Panc1 (cell line): ENCODE measurements at regions not wholly inside any gene's neighbourhood (a gene's known extent, or its start where the extent isn't known, plus 50 kb on each side); places are given as distances from the start of the nearest gene placed in this dataset.

Source experiments
- ATAC-seq: fragments of 200-7000 bp; cut with Tn5 transposase; 2 replicates; pipeline ENCODE4 v1.9.1; 2020; ENCODE audit warnings: mild to moderate bottlenecking, moderate library complexity
- BruUV-seq: library from RNA; stranded (reverse); fragments of 400-500 nt; replicated peaks from 2 replicates; lab custom pipeline; 2021; lab: Mats Ljungman, UMichigan
- CTCF ChIA-PET: fragments of 300-600 bp; sonication (Branson Sonifier 250); formaldehyde crosslinking; loops from one replicate; lab custom pipeline; 2022; ENCODE audit warnings: antibody characterized with exemption; lab: Charles Lee
- POLR2A ChIA-PET: fragments of 300-600 bp; sonication (Branson Sonifier 250); formaldehyde crosslinking; loops from one replicate; lab custom pipeline; 2022; ENCODE audit warnings: antibody characterized with exemption; lab: Charles Lee
- DNase-seq: peaks from one replicate; pipeline ENCODE4 v3.0.0-alpha.2; 2010; ENCODE audit warnings: low read depth, low spot score
- H3K27ac ChIP-seq: 2 replicates; pipeline ENCODE4 v1.5.1; 2011; ENCODE audit warnings: mild to moderate bottlenecking, low read length, inconsistent platforms
- H3K27me3 ChIP-seq: fragments of 200-500 bp; sonication (Bioruptor generic); 2 replicates; pipeline ENCODE4 v1.6.0; 2014; ENCODE audit warnings: low read length, inconsistent platforms; ENCODE audit not compliant: control insufficient read depth, insufficient read depth
- H3K36me3 ChIP-seq: fragments of 200-500 bp; sonication (Bioruptor generic); 2 replicates; pipeline ENCODE4 v1.5.1; 2014; ENCODE audit warnings: inconsistent platforms, mild to moderate bottlenecking, low read length, moderate library complexity; ENCODE audit not compliant: control insufficient read depth, insufficient read depth
- H3K4me1 ChIP-seq: 2 replicates; pipeline ENCODE4 v1.5.1; 2011; ENCODE audit warnings: inconsistent platforms, mild to moderate bottlenecking, low read length, moderate library complexity; ENCODE audit not compliant: control insufficient read depth, insufficient read depth
- H3K4me3 ChIP-seq, 2 experiments: 2 replicates each; pipeline ENCODE4 v1.5.1; 2011 to 2012; ENCODE audit warnings: low read depth in 2 of 2, low read length in 2 of 2, mild to moderate bottlenecking in 2 of 2, inconsistent platforms in 1 of 2, moderate library complexity in 1 of 2
- H3K9me3 ChIP-seq: fragments of 200-500 bp; sonication (Bioruptor generic); 2 replicates; pipeline ENCODE4 v1.5.1; 2014; ENCODE audit warnings: low read depth, mild to moderate bottlenecking, inconsistent platforms, low read length, moderate library complexity; ENCODE audit not compliant: control insufficient read depth, insufficient read depth
- POLR2AphosphoS5 ChIP-seq: IDR thresholded peaks from 2 replicates; pipeline ENCODE4 v1.6.1; 2012; ENCODE audit warnings: mild to moderate bottlenecking, low read depth, low read length, moderate library complexity
- SIN3A ChIP-seq: IDR thresholded peaks from 2 replicates; pipeline ENCODE4 v1.6.1; 2012; ENCODE audit warnings: low read depth, mild to moderate bottlenecking, low read length, moderate library complexity, borderline replicate concordance; ENCODE audit not compliant: insufficient read depth
- TCF7L2 ChIP-seq: IDR thresholded peaks from 2 replicates; pipeline ENCODE4 v1.6.1; 2011; ENCODE audit warnings: mild to moderate bottlenecking, low read depth, low read length, inconsistent platforms
- in situ Hi-C: cut with HindIII; loops from 2 replicates; pipeline ENCODE4 v1.10.0; 2016; ENCODE audit warnings: low sequenced_read_pairs, low pct_unique_long_range_greater_than_20kb
- intact Hi-C: fragments of 100-400 bp; cut with micrococcal nuclease; formaldehyde crosslinking; loops from one replicate; pipeline ENCODE4 v1.10.0; 2022; ENCODE audit not compliant: unreplicated experiment
- TF ChIP-seq, protein P1 (sequence below), 2 experiments: IDR thresholded peaks; 2 replicates each; pipeline ENCODE4 v1.6.1; 2011 to 2012; ENCODE audit warnings: low read depth in 2 of 2, control low read depth in 1 of 2, low read length in 1 of 2, mild to moderate bottlenecking in 1 of 2, moderate library complexity in 1 of 2; ENCODE audit not compliant: insufficient read depth in 1 of 2
- TF ChIP-seq, protein P2 (sequence below): fragments of 450-650 bp; IDR thresholded peaks from 2 replicates; pipeline ENCODE4 v1.5.1; 2017; ENCODE audit warnings: mild to moderate bottlenecking

DNA sequence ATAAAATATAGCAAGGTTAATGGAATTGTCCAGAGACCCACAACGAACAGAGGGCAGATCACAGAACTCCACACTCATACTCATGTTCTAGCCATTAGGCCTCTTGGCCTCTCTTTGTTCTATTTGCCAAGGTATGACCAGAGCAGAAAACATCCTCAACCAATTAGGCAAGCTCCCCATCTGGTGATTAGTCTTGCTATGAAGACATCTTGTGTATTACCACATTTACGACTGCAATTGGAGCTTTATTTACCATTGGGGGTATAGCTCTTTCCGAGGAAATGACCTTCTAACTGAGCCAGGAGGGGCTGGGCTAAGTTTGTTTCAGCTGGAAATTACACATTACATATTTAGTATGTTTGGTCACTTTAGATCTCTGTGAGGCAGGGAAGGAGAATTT, 593.9 kb downstream of the CD109 start:
- POLR2A ChIA-PET, result no interaction called here

DNA sequence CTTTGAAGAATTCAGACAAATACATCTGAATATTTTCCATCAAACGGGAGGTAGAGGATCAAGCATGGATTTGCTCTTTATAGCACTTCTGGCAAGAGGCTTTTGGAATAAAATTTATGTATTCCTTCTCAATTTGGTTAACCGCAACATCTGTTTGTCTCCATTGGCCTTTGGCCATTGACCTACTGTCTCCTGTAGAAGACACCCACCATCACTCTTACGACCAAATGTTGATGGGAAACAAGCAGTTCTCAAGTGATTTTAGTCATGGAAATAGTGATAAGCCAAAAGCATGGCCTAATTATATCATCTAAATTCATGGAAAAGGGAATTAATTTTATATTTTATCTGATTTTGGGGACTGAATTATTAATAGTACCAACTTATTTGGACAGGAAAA, 591.9 kb downstream of the CD109 start:
- H3K4me3 ChIP-seq, result no peak overlapping the region
- no peak overlapping the region for H3K27ac ChIP-seq
- H3K36me3 ChIP-seq, result no peaks in the 10 kb centered on the region
- ChIA-PET POLR2A (no interaction called here), CTCF (no interaction called here)
- no peaks in the 10 kb centered on the region for H3K27me3 ChIP-seq
- DNase-seq, result no peak
- no peak for ATAC-seq
- H3K4me1 ChIP-seq, result no peaks in the 10 kb centered on the region
- BruUV-seq, result no TSS peak
- no peaks in the 10 kb centered on the region for H3K9me3 ChIP-seq
- intact Hi-C loops (no loop called here), in situ Hi-C loops (no loop called here)
- TF ChIP-seq, protein P1, sequence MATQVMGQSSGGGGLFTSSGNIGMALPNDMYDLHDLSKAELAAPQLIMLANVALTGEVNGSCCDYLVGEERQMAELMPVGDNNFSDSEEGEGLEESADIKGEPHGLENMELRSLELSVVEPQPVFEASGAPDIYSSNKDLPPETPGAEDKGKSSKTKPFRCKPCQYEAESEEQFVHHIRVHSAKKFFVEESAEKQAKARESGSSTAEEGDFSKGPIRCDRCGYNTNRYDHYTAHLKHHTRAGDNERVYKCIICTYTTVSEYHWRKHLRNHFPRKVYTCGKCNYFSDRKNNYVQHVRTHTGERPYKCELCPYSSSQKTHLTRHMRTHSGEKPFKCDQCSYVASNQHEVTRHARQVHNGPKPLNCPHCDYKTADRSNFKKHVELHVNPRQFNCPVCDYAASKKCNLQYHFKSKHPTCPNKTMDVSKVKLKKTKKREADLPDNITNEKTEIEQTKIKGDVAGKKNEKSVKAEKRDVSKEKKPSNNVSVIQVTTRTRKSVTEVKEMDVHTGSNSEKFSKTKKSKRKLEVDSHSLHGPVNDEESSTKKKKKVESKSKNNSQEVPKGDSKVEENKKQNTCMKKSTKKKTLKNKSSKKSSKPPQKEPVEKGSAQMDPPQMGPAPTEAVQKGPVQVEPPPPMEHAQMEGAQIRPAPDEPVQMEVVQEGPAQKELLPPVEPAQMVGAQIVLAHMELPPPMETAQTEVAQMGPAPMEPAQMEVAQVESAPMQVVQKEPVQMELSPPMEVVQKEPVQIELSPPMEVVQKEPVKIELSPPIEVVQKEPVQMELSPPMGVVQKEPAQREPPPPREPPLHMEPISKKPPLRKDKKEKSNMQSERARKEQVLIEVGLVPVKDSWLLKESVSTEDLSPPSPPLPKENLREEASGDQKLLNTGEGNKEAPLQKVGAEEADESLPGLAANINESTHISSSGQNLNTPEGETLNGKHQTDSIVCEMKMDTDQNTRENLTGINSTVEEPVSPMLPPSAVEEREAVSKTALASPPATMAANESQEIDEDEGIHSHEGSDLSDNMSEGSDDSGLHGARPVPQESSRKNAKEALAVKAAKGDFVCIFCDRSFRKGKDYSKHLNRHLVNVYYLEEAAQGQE (IDR thresholded peaks at IDR 0.05; ENCODE audit: insufficient read depth in 1 of 2, low read depth in 2 of 2, low read length in 1 of 2), result no peak
- TF ChIP-seq, protein P2, sequence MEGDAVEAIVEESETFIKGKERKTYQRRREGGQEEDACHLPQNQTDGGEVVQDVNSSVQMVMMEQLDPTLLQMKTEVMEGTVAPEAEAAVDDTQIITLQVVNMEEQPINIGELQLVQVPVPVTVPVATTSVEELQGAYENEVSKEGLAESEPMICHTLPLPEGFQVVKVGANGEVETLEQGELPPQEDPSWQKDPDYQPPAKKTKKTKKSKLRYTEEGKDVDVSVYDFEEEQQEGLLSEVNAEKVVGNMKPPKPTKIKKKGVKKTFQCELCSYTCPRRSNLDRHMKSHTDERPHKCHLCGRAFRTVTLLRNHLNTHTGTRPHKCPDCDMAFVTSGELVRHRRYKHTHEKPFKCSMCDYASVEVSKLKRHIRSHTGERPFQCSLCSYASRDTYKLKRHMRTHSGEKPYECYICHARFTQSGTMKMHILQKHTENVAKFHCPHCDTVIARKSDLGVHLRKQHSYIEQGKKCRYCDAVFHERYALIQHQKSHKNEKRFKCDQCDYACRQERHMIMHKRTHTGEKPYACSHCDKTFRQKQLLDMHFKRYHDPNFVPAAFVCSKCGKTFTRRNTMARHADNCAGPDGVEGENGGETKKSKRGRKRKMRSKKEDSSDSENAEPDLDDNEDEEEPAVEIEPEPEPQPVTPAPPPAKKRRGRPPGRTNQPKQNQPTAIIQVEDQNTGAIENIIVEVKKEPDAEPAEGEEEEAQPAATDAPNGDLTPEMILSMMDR, result no peak
- TF ChIP-seq TCF7L2 (no peak), SIN3A (no peak), POLR2AphosphoS5 (no peak)

More for the DNA sequence above, 593.9 kb downstream of the CD109 start:
- H3K4me3 ChIP-seq, result no peak overlapping the region
- CTCF ChIA-PET, result no interaction called here
- intact Hi-C loops (no loop called here), in situ Hi-C loops (no loop called here)
- TF ChIP-seq, protein P2, result no peak
- TF ChIP-seq, protein P1 (IDR thresholded peaks at IDR 0.05; ENCODE audit: insufficient read depth in 1 of 2, low read depth in 2 of 2, low read length in 1 of 2), result no peak
- TF ChIP-seq SIN3A (no peak), TCF7L2 (no peak)
- H3K27me3 ChIP-seq, result no peaks in the 10 kb centered on the region
- no peak for ATAC-seq
- no peaks in the 10 kb centered on the region for H3K9me3 ChIP-seq
- H3K27ac ChIP-seq, result no peak overlapping the region
- no peak for DNase-seq
- BruUV-seq, result no TSS peak
- no peaks in the 10 kb centered on the region for H3K36me3 ChIP-seq
- no peaks in the 10 kb centered on the region for H3K4me1 ChIP-seq
